ENCODE measurements at regions not wholly inside any gene's neighbourhood (a gene's known extent, or its start where the extent isn't known, plus 50 kb on each side); places are given as distances from the start of the nearest gene placed in this dataset.

DNA sequence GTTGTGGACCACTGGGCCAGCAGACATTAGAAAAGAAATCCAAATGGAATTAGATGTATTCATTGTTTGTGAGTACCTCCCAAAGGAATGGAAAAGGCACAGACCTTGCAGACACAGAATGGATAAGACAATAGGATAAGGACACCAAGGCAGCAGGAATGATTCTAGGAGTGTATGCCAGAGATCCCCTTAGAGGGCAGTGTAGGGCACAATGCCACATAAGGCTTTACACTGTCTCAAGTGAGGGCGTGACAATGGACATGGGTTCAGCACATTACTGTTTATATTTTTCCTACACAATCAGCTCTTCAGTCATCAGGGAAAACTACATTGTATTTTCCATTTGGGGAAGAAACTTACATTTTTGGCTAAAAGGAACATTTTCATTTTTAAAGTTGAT lies 250.9 kb downstream of the PTH2R start:
- no peaks in the 10 kb centered on the region for H3K27me3 ChIP-seq (ENCODE audit: low read length)
- H3F3A ChIP-seq (ENCODE audit: low read length, unreplicated experiment): no peaks in the 10 kb centered on the region
- no TSS peak for BruUV-seq (replicated peaks)
- H3K9me2 ChIP-seq (replicated peaks; ENCODE audit: low read length): no peaks in the 10 kb centered on the region
- H3K4me3 ChIP-seq (ENCODE audit: low read length): no peak overlapping the region
- H3K27ac ChIP-seq (ENCODE audit: low read length): no peak overlapping the region
- ChIA-PET POLR2A (ENCODE audit: unreplicated experiment) (no interaction called here), CTCF (no interaction called here)
- no peaks in the 10 kb centered on the region for H3K36me3 ChIP-seq (ENCODE audit: low read depth, low read length)
- TF ChIP-seq EZH2phosphoT487 (IDR thresholded peaks at IDR 0.05; ENCODE audit: borderline replicate concordance, low read length): no peak
- TF ChIP-seq, protein P1, sequence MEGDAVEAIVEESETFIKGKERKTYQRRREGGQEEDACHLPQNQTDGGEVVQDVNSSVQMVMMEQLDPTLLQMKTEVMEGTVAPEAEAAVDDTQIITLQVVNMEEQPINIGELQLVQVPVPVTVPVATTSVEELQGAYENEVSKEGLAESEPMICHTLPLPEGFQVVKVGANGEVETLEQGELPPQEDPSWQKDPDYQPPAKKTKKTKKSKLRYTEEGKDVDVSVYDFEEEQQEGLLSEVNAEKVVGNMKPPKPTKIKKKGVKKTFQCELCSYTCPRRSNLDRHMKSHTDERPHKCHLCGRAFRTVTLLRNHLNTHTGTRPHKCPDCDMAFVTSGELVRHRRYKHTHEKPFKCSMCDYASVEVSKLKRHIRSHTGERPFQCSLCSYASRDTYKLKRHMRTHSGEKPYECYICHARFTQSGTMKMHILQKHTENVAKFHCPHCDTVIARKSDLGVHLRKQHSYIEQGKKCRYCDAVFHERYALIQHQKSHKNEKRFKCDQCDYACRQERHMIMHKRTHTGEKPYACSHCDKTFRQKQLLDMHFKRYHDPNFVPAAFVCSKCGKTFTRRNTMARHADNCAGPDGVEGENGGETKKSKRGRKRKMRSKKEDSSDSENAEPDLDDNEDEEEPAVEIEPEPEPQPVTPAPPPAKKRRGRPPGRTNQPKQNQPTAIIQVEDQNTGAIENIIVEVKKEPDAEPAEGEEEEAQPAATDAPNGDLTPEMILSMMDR (conservative IDR thresholded peaks at IDR 0.05; ENCODE audit: low read depth, low read length): 0 out of 2 replicates have a peak, but pooled peaks have one; percentile 19
- H3K9me3 ChIP-seq (ENCODE audit: low read length): no peaks in the 10 kb centered on the region
- H3K79me2 ChIP-seq (ENCODE audit: low read length): no peaks in the 10 kb centered on the region
- no peaks in the 10 kb centered on the region for H3K4me1 ChIP-seq (ENCODE audit: insufficient read depth, low read length)
- H3K4me2 ChIP-seq (ENCODE audit: low read length): no peak overlapping the region
- DNase-seq (peak; percentile 6), ATAC-seq (no peak)
- intact Hi-C loops (cut with micrococcal nuclease): no loop called here
- no peaks in the 10 kb centered on the region for H4K20me1 ChIP-seq (ENCODE audit: low read length)
- H2AFZ ChIP-seq (ENCODE audit: low read length): no peak overlapping the region
- H3K9ac ChIP-seq (ENCODE audit: low read length): no peak overlapping the region

DNA sequence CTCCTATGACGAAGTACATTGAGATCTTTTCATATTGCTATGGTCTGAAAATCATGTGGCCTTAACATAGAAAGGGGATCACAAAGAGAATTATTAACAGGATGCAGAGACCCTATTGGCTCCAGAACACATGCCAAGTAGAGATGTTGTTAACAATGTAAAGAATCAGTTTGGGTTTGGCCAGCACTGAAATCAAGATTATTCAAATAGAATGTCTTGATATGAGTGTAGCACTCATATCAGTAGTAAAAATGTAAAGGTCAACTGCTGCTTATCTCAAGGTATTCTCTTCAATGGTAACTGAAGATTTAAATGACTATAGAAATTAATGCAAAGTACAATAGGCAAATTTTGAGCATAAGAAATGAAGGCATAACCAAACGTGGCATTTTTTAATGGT lies 262.8 kb downstream of the PTH2R start:
- POLR2A ChIA-PET (ENCODE audit: unreplicated experiment): no interaction called here
- Histone ChIP-seq H3K9me2 (replicated peaks; ENCODE audit: low read length) (no peaks in the 10 kb centered on the region), H3K9ac (ENCODE audit: low read length) (no peak overlapping the region), H3K27me3 (ENCODE audit: low read length) (no peaks in the 10 kb centered on the region), H3F3A (ENCODE audit: low read length, unreplicated experiment) (no peaks in the 10 kb centered on the region), H3K9me3 (ENCODE audit: low read length) (no peaks in the 10 kb centered on the region), H4K20me1 (ENCODE audit: low read length) (no peaks in the 10 kb centered on the region), H3K4me1 (ENCODE audit: insufficient read depth, low read length) (no peaks in the 10 kb centered on the region), H3K4me3 (ENCODE audit: low read length) (no peak overlapping the region), H3K36me3 (ENCODE audit: low read depth, low read length) (no peaks in the 10 kb centered on the region), H2AFZ (ENCODE audit: low read length) (no peak overlapping the region), H3K79me2 (ENCODE audit: low read length) (no peaks in the 10 kb centered on the region), H3K4me2 (ENCODE audit: low read length) (no peak overlapping the region), H3K27ac (ENCODE audit: low read length) (no peak overlapping the region)
- TF ChIP-seq, protein P1 (conservative IDR thresholded peaks at IDR 0.05; ENCODE audit: low read depth, low read length): no peak
- TF ChIP-seq EZH2 (IDR thresholded peaks at IDR 0.05; ENCODE audit: low read length, unreplicated experiment) (no peak), EZH2phosphoT487 (IDR thresholded peaks at IDR 0.05; ENCODE audit: borderline replicate concordance, low read length) (no peak)
- ATAC-seq (no peak), DNase-seq (no peak)
- BruUV-seq (replicated peaks): no TSS peak
- CTCF ChIA-PET: no interaction called here
- intact Hi-C loops (cut with micrococcal nuclease): no loop called here

DNA sequence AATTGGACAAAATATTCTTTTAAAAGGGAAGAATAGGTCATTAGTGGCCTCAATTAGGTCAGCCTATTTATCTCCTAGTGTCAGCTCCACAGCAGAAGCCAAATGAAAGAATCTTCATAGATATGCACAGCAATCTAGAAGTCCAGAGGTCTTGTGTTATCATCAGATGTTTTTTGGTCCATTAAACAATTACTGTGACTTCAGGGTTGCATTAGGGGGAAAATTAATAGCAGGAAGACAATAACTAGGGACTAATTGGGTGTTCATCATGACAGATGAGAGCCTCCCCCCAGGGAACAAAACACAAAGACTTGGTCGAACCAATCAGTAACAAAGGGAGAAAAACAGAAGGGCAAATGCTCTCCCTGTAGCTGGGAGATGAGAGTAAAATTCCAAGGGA lies 264.7 kb downstream of the PTH2R start:
- Histone ChIP-seq H3K9ac (ENCODE audit: low read length) (no peak overlapping the region), H3K36me3 (ENCODE audit: low read depth, low read length) (no peaks in the 10 kb centered on the region), H3F3A (ENCODE audit: low read length, unreplicated experiment) (no peaks in the 10 kb centered on the region), H2AFZ (ENCODE audit: low read length) (no peak overlapping the region), H3K4me1 (ENCODE audit: insufficient read depth, low read length) (no peaks in the 10 kb centered on the region), H4K20me1 (ENCODE audit: low read length) (no peaks in the 10 kb centered on the region), H3K4me2 (ENCODE audit: low read length) (no peak overlapping the region), H3K4me3 (ENCODE audit: low read length) (no peak overlapping the region), H3K27me3 (ENCODE audit: low read length) (no peaks in the 10 kb centered on the region), H3K9me2 (replicated peaks; ENCODE audit: low read length) (no peaks in the 10 kb centered on the region), H3K27ac (ENCODE audit: low read length) (no peak overlapping the region), H3K79me2 (ENCODE audit: low read length) (no peaks in the 10 kb centered on the region), H3K9me3 (ENCODE audit: low read length) (no peaks in the 10 kb centered on the region)
- intact Hi-C loops (cut with micrococcal nuclease): no loop called here
- DNase-seq (no peak), ATAC-seq (no peak)
- ChIA-PET POLR2A (ENCODE audit: unreplicated experiment) (no interaction called here), CTCF (no interaction called here)
- no TSS peak for BruUV-seq (replicated peaks)
- TF ChIP-seq, protein P1 (conservative IDR thresholded peaks at IDR 0.05; ENCODE audit: low read depth, low read length): no peak
- TF ChIP-seq EZH2 (IDR thresholded peaks at IDR 0.05; ENCODE audit: low read length, unreplicated experiment) (no peak), EZH2phosphoT487 (IDR thresholded peaks at IDR 0.05; ENCODE audit: borderline replicate concordance, low read length) (no peak)

Measured in PC-3 (cell line).